A204.1 (cell line): ENCODE measurements at regions not wholly inside any gene's neighbourhood (a gene's known extent, or its start where the extent isn't known, plus 50 kb on each side); places are given as distances from the start of the nearest gene placed in this dataset.

ENCODE experiments used
- FAIRE-seq: peaks from 2 replicates; lab custom pipeline; 2012; peaks lifted over from hg19 to GRCh38; lab: Jason Lieb, UNC

DNA sequence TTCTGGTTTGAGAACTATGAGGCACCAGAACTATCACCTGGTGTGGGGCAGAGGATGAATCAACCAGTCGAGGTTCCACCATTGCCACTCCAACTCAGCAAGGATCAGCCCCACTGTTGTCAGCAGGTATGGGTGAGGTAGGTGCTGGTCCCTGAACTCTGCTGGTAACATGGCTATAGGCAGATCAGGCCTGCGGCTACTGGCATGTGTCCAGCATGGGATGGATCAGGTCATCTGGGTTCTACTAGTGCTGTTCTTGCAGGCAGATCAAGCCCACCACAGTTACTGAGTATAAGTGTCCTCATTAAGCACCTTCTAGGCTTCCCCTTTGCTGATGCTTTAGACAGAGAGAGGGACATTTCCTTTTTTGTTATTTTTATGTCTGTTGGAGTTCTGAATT lies 71.7 kb downstream of the GABRA6 start:
- no peak for FAIRE-seq

GRCh38 chr5:161763571-161763970 lies 78.0 kb downstream of the GABRA6 start:
- no peak for FAIRE-seq

GRCh38 chr5:161765611-161766010 lies 80.1 kb downstream of the GABRA6 start:
- FAIRE-seq, result no peak

GRCh38 chr5:161775891-161776290 lies 72.0 kb upstream of the GABRA1 start:
- no peak for FAIRE-seq

DNA sequence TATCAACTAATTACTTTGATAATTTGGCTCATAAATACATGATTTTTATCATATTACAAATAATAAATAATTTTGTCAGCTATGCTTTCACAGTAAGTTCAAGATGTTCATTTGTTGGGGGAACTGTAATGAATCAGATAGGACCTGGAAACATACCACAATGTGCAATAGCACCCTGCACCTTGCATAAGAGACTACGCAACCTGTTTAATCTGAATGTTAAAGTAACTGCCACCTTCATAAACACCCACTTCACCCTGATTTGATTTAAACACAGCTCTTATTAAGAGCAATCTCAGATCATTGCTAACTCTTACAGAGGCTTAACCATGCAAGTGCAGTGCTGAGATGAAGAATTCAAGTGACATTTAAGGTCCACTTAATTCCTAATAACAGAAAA lies 69.1 kb upstream of the GABRA1 start:
- FAIRE-seq, result no peak

DNA sequence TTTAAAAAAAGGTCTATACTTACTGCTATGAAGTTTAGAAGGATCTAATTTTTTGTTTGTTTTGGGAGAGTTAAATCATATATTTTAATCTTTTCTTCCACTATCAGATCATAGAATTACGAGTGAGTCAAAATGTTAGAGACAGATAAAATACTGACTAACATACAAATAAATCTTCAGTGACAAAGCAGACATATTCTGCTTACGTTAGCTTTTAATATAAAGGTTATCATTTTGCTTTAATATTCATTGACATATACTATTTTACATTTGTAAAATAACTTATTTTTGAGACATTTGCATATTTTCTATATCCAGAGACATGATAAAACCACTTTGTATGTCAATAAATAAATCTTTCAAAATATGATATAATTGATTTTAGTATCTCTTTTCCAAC lies 64.6 kb upstream of the GABRA1 start:
- FAIRE-seq, result peak; percentile 21

- FAIRE-seq, result no peak
These were observed 61.2 kb upstream of the GABRA1 start for GRCh38 chr5:161786686-161787085.

- FAIRE-seq, result no peak
These were observed 57.0 kb upstream of the GABRA1 start for GRCh38 chr5:161790926-161791325.
